HG03469 (cell line): ENCODE measurements at regions not wholly inside any gene's neighbourhood (a gene's known extent, or its start where the extent isn't known, plus 50 kb on each side); places are given as distances from the start of the nearest gene placed in this dataset.
A peak's percentile ranks its signal among the peaks of the same experiment; 100 is the strongest.

Source experiments
- ATAC-seq: cut with Tn5 transposase; IDR thresholded peaks from one replicate; pipeline ENCODE4 v1.9.1; 2021; ENCODE audit warnings: mild to moderate bottlenecking, moderate library complexity, moderate number of reproducible peaks; ENCODE audit not compliant: unreplicated experiment

- peak; percentile 64 for ATAC-seq
Observed at GRCh38 chrX:148448686-148449085, 51.7 kb upstream of the AFF2 start.
